ENCODE measurements at regions not wholly inside any gene's neighbourhood (a gene's known extent, or its start where the extent isn't known, plus 50 kb on each side); places are given as distances from the start of the nearest gene placed in this dataset.

DNA sequence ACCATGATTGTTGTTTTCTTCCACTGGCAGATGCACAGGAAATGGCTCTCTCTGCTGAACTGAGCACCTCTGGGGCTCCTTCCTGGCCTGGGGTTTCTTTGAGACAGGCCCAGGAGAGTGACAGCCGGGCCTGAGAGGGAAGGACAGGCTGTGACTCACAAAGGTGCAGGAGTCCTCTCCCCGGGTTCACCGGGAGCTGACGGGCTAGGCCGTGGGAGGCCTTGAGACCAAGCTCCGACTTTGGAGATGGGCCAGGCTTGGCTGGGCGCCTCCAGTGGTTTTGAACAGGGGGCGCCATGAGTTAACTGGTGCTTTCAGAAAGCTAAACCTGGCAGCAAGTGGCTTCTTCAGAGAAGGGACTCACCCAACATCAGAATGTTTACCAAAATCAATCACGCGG lies 143.4 kb downstream of the URI1 start:
- no TSS peak for BruUV-seq (replicated peaks)
- TF ChIP-seq, protein P1, sequence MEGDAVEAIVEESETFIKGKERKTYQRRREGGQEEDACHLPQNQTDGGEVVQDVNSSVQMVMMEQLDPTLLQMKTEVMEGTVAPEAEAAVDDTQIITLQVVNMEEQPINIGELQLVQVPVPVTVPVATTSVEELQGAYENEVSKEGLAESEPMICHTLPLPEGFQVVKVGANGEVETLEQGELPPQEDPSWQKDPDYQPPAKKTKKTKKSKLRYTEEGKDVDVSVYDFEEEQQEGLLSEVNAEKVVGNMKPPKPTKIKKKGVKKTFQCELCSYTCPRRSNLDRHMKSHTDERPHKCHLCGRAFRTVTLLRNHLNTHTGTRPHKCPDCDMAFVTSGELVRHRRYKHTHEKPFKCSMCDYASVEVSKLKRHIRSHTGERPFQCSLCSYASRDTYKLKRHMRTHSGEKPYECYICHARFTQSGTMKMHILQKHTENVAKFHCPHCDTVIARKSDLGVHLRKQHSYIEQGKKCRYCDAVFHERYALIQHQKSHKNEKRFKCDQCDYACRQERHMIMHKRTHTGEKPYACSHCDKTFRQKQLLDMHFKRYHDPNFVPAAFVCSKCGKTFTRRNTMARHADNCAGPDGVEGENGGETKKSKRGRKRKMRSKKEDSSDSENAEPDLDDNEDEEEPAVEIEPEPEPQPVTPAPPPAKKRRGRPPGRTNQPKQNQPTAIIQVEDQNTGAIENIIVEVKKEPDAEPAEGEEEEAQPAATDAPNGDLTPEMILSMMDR (IDR thresholded peaks at IDR 0.05; ENCODE audit: unreplicated experiment): no peak
- Mint-ChIP-seq H3K27me3 (ENCODE audit: unreplicated experiment) (peaks cover 71% of the 10 kb centered on the region), H3K4me3 (ENCODE audit: low read depth, unreplicated experiment) (no peak overlapping the region), H3K4me1 (ENCODE audit: low read depth, unreplicated experiment) (no peaks in the 10 kb centered on the region), H3K36me3 (ENCODE audit: insufficient read depth, unreplicated experiment) (peaks cover 5% of the 10 kb centered on the region), H3K27ac (ENCODE audit: unreplicated experiment) (no peak overlapping the region), H3K9me3 (ENCODE audit: low read depth, unreplicated experiment) (no peaks in the 10 kb centered on the region)
- DNase-seq: peak; percentile 15
- CTCF ChIA-PET: no interaction called here
- intact Hi-C loops (cut with micrococcal nuclease; ENCODE audit: unreplicated experiment): no loop called here

DNA sequence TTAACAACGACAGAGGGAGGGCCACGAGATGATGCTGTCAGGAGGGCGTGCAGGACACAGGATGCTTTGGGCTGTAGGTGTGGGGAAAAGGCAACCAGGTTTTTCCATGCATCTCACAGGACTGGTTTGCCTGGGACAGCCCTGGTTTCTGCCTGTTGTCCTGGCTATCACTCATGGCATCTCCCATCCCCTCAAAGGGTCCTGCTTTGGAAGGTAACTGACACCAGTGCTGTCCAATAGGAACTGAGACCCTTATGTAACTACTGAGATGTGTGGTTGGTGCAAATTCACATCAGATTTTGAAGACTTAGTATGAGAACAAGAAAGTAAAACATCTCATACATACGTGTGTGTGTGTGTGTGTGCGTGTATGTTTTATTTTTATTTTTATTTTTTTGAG lies 144.2 kb downstream of the URI1 start:
- H3K27me3 Mint-ChIP-seq (ENCODE audit: unreplicated experiment): peaks cover 62% of the 10 kb centered on the region
- no peaks in the 10 kb centered on the region for H3K36me3 Mint-ChIP-seq (ENCODE audit: insufficient read depth, unreplicated experiment)
- BruUV-seq (replicated peaks): no TSS peak
- CTCF ChIA-PET: no interaction called here
- TF ChIP-seq, protein P1 (IDR thresholded peaks at IDR 0.05; ENCODE audit: unreplicated experiment): no peak
- no peaks in the 10 kb centered on the region for H3K9me3 Mint-ChIP-seq (ENCODE audit: low read depth, unreplicated experiment)
- H3K27ac Mint-ChIP-seq (ENCODE audit: unreplicated experiment): no peak overlapping the region
- no peak overlapping the region for H3K4me3 Mint-ChIP-seq (ENCODE audit: low read depth, unreplicated experiment)
- no peaks in the 10 kb centered on the region for H3K4me1 Mint-ChIP-seq (ENCODE audit: low read depth, unreplicated experiment)
- DNase-seq: no peak
- intact Hi-C loops (cut with micrococcal nuclease; ENCODE audit: unreplicated experiment): no loop called here

DNA sequence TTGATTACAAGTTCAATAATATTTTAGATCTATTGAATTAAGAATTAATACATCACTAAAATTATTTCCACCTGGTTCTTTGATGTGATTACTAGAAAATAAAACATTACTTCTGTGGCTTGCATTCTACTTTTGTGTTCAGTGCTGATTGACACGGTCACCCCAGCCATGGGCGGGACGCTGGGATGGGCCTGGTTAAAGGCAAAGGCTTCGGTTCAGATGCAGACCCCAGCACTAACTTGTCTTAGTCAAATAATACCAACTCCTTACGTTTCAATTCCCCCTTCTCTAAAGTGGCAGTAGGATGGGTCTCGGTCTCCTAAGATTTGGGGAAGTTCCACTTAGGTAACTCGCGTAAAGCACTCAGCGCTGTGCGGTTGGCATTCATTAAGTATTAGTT lies 144.9 kb downstream of the URI1 start:
- intact Hi-C loops (cut with micrococcal nuclease; ENCODE audit: unreplicated experiment): no loop called here
- no peaks in the 10 kb centered on the region for H3K4me1 Mint-ChIP-seq (ENCODE audit: low read depth, unreplicated experiment)
- CTCF ChIA-PET: no interaction called here

DNA sequence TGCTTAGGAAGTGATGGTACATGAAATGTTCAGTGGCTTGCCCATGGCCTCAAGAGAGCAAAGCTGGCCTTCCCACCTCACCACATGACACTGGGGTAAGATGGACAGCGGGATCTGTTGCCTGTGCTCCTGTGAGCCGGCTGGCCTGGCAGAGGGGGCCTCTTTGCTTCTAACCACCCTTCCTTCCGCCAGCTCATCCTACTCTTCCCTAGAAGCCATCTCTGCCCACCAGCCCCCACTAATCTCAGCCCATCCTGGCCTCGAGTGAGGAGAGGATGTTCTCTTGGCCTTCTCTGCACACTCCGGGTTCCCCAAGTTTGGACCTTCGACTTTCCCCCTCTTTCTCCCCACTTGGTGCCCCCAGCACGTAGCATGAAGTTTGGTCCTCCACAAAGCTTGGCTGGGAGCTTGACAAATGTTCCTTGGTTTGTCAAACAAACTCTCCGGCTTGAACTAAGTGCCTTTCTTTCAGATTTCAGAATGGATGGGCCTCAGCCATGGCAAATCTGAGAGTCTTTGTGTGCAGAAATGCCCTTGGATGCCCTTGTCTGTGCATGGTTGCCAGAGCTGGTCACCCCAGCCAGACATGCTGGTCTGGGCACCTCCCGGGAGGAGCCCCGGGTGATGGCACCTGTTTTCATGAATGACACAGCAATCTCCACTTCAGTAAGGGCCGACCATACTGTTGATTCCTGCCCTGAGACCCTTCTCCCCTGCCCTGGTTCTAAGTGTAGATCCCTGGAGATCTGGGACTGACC lies 145.5 kb downstream of the URI1 start:
- Mint-ChIP-seq H3K9me3 (ENCODE audit: low read depth, unreplicated experiment) (no peaks in the 10 kb centered on the region), H3K36me3 (ENCODE audit: insufficient read depth, unreplicated experiment) (no peaks in the 10 kb centered on the region), H3K27ac (ENCODE audit: unreplicated experiment) (no peak overlapping the region), H3K4me3 (ENCODE audit: low read depth, unreplicated experiment) (no peak overlapping the region), H3K27me3 (ENCODE audit: unreplicated experiment) (peaks cover 49% of the 10 kb centered on the region), H3K4me1 (ENCODE audit: low read depth, unreplicated experiment) (no peaks in the 10 kb centered on the region)
- CTCF ChIA-PET: no interaction called here
- no peak for DNase-seq
- BruUV-seq (replicated peaks): no TSS peak
- TF ChIP-seq, protein P1 (IDR thresholded peaks at IDR 0.05; ENCODE audit: unreplicated experiment): no peak
- intact Hi-C loops (cut with micrococcal nuclease; ENCODE audit: unreplicated experiment): no loop called here

More for the DNA sequence above, 144.9 kb downstream of the URI1 start:
- Mint-ChIP-seq H3K4me3 (ENCODE audit: low read depth, unreplicated experiment) (no peak overlapping the region), H3K27me3 (ENCODE audit: unreplicated experiment) (peaks cover 55% of the 10 kb centered on the region), H3K9me3 (ENCODE audit: low read depth, unreplicated experiment) (no peaks in the 10 kb centered on the region), H3K36me3 (ENCODE audit: insufficient read depth, unreplicated experiment) (no peaks in the 10 kb centered on the region), H3K27ac (ENCODE audit: unreplicated experiment) (no peak overlapping the region)
- TF ChIP-seq, protein P1 (IDR thresholded peaks at IDR 0.05; ENCODE audit: unreplicated experiment): no peak
- BruUV-seq (replicated peaks): no TSS peak
- DNase-seq: no peak

Data from Calu3 (cell line).